Vagina (tissue), 2 donors: ENCODE measurements at regions not wholly inside any gene's neighbourhood (a gene's known extent, or its start where the extent isn't known, plus 50 kb on each side); places are given as distances from the start of the nearest gene placed in this dataset.

Experiments
- DNase-seq, 2 donors: peaks; one replicate each; pipeline ENCODE4 v3.0.0-alpha.2; 2017; ENCODE audit errors: extremely low spot score in 2 of 2
- H3K27ac ChIP-seq: fragments of 200-600 bp; sonication (generic); one replicate; pipeline ENCODE4 v1.5.1; 2019
- H3K27me3 ChIP-seq: fragments of 200-600 bp; sonication (generic); one replicate; pipeline ENCODE4 v1.5.1; 2019
- H3K36me3 ChIP-seq, 2 donors: fragments of 200-600 bp; sonication (generic); one replicate each; pipeline ENCODE4 v1.5.1; 2017 to 2019
- H3K4me1 ChIP-seq: fragments of 200-600 bp; sonication (generic); one replicate; pipeline ENCODE4 v1.5.1; 2019
- H3K4me3 ChIP-seq, 2 donors: fragments of 200-600 bp; sonication (generic); 1 replicate in 1 of 2; 2 replicates in 1 of 2; pipeline ENCODE4 v1.5.1; 2016 to 2019
- H3K9me3 ChIP-seq: fragments of 200-600 bp; sonication (generic); one replicate; pipeline ENCODE4 v1.5.1; 2019
- POLR2A ChIP-seq, 2 donors: fragments of 450-650 bp; IDR thresholded peaks; one replicate each; pipeline ENCODE4 v1.6.1; 2017; ENCODE audit warnings: antibody characterized with exemption in 2 of 2, mild to moderate bottlenecking in 2 of 2, moderate library complexity in 2 of 2
- POLR2AphosphoS5 ChIP-seq, 2 donors: sonication (generic); formaldehyde crosslinking; IDR thresholded peaks; one replicate each; pipeline ENCODE4 v1.9.0; 2017; ENCODE audit warnings: antibody characterized with exemption in 2 of 2, mild to moderate bottlenecking in 2 of 2, low read depth in 1 of 2; ENCODE audit not compliant: insufficient read depth in 1 of 2
- intact Hi-C: fragments of 100-400 bp; cut with DNase I; formaldehyde crosslinking; loops from one replicate; pipeline ENCODE4 v1.15.1; 2023
- TF ChIP-seq, protein P1 (sequence below), 3 experiments: fragments of 450-650 bp in 2 of 3; fragments of 200-600 bp in 1 of 3; sonication (generic) in 1 of 3; IDR thresholded peaks; one replicate each; pipeline ENCODE4 v1.5.1; 2017 to 2019; ENCODE audit warnings: antibody characterized with exemption in 3 of 3, mild to moderate bottlenecking in 2 of 3, moderate library complexity in 2 of 3

DNA sequence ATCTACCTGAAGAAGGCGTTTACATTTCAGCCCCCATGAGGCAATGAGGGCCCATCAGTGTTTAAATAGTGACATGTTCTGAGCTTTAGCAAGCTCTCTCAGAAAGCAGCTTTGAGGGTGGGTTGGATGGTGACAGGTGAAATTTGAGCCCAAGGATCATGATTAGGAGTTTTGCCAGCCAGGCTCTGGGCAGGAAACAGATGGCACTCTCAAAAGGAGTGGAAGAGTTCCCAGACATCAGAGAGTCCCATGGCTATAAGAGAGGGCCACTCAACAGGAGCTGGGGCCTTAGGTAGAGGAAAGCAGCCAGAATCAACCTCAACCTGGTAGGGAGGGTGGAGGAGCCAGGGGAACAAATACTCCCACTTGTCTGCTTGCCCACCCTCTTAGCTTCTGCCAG, 499.8 kb downstream of the MID1IP1 start:
- H3K9me3 ChIP-seq: no peaks in the 10 kb centered on the region
- H3K4me1 ChIP-seq: no peaks in the 10 kb centered on the region
- no peak overlapping the region for H3K4me3 ChIP-seq
- DNase-seq: peak; percentile 28 to 47
- intact Hi-C loops: no loop called here
- no peaks in the 10 kb centered on the region for H3K27me3 ChIP-seq
- no peaks in the 10 kb centered on the region for H3K36me3 ChIP-seq
- TF ChIP-seq, protein P1, sequence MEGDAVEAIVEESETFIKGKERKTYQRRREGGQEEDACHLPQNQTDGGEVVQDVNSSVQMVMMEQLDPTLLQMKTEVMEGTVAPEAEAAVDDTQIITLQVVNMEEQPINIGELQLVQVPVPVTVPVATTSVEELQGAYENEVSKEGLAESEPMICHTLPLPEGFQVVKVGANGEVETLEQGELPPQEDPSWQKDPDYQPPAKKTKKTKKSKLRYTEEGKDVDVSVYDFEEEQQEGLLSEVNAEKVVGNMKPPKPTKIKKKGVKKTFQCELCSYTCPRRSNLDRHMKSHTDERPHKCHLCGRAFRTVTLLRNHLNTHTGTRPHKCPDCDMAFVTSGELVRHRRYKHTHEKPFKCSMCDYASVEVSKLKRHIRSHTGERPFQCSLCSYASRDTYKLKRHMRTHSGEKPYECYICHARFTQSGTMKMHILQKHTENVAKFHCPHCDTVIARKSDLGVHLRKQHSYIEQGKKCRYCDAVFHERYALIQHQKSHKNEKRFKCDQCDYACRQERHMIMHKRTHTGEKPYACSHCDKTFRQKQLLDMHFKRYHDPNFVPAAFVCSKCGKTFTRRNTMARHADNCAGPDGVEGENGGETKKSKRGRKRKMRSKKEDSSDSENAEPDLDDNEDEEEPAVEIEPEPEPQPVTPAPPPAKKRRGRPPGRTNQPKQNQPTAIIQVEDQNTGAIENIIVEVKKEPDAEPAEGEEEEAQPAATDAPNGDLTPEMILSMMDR (IDR thresholded peaks at IDR 0.05): no peak
- TF ChIP-seq POLR2AphosphoS5 (IDR thresholded peaks at IDR 0.05; ENCODE audit: insufficient read depth in 1 of 2, low read depth in 1 of 2) (no peak), POLR2A (IDR thresholded peaks at IDR 0.05) (no peak)
- H3K27ac ChIP-seq: no peak overlapping the region

DNA sequence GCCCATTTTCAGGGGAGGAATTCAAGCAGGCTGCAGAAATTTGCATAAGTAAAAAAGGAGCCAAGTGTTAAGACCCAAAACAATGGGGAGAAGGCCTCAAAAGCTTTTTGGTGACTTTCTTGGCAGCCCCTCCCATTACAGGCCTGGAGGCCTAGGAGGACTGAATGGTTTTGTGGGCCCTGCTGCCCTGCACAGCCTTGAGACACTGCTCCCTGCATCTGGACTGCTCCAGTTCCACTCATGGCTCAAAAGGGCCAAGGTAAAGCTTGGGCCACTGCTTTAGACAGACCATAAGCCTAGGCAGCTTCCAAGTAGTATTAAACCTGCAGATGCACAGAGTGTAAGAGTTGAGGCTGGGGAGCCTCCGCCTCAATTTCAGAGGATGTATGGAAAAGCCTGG, 501.6 kb downstream of the MID1IP1 start:
- intact Hi-C loops: no loop called here
- Histone ChIP-seq H3K27me3 (no peaks in the 10 kb centered on the region), H3K4me3 (no peak overlapping the region), H3K4me1 (no peaks in the 10 kb centered on the region), H3K36me3 (no peaks in the 10 kb centered on the region), H3K27ac (no peak overlapping the region), H3K9me3 (no peaks in the 10 kb centered on the region)
- TF ChIP-seq, protein P1 (IDR thresholded peaks at IDR 0.05): no peak
- no peak for TF ChIP-seq POLR2AphosphoS5 (IDR thresholded peaks at IDR 0.05; ENCODE audit: insufficient read depth in 1 of 2, low read depth in 1 of 2)
- TF ChIP-seq POLR2A (IDR thresholded peaks at IDR 0.05): no peak
- peak; percentile 46 to 60 for DNase-seq

DNA sequence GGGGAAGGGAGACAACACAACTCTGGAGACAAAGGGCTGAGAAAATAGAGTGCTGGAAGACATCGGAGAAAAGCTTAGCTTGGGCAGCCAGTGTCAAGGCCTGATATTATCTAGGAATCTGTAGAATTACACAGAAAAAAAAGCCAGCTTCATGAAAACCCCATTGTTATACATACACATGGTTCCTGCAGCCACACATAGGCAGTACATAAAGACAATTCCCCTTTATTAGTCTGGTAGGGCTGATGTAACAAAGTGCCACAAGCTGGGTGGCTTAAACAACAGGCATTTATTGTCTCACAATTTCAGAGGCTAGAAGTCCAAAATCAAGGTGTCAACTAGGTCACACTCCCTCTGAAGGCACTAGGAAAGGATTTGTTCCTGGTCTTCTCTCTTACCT, 503.5 kb downstream of the MID1IP1 start:
- DNase-seq: peak; percentile 20 to 79
- no peaks in the 10 kb centered on the region for H3K9me3 ChIP-seq
- no peak overlapping the region for H3K27ac ChIP-seq
- intact Hi-C loops: no loop called here
- TF ChIP-seq POLR2AphosphoS5 (IDR thresholded peaks at IDR 0.05; ENCODE audit: insufficient read depth in 1 of 2, low read depth in 1 of 2) (no peak), POLR2A (IDR thresholded peaks at IDR 0.05) (no peak)
- TF ChIP-seq, protein P1 (IDR thresholded peaks at IDR 0.05): no peak
- H3K4me3 ChIP-seq: no peak overlapping the region
- H3K27me3 ChIP-seq: no peaks in the 10 kb centered on the region
- H3K4me1 ChIP-seq: no peaks in the 10 kb centered on the region
- no peaks in the 10 kb centered on the region for H3K36me3 ChIP-seq

DNA sequence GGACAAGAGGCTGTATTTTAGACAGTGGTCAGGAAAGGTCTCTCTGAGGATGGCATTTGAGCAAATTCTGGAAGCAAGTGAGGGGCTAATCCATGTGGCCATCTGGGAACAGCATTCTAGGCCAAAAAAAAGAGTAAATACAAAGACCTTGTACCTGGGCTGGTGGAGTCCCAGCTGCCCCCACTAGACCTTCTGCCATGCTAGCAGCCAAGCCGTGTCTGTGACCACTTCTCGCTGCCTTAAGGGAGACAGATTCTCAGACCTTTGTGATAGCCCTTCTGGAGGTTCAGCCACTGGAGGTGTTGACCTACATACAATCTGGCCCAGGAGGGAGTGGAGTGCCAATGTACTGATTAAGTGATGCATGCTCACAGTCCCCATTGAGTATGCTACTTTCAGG, 506.2 kb downstream of the MID1IP1 start:
- Histone ChIP-seq H3K4me3 (no peak overlapping the region), H3K27me3 (no peaks in the 10 kb centered on the region), H3K4me1 (no peaks in the 10 kb centered on the region), H3K9me3 (no peaks in the 10 kb centered on the region), H3K27ac (no peak overlapping the region), H3K36me3 (no peaks in the 10 kb centered on the region)
- TF ChIP-seq, protein P1 (IDR thresholded peaks at IDR 0.05): no peak
- TF ChIP-seq POLR2AphosphoS5 (IDR thresholded peaks at IDR 0.05; ENCODE audit: insufficient read depth in 1 of 2, low read depth in 1 of 2) (no peak), POLR2A (IDR thresholded peaks at IDR 0.05) (no peak)
- peak in 1 of 2 donors; percentile 58 for DNase-seq
- intact Hi-C loops: no loop called here

DNA sequence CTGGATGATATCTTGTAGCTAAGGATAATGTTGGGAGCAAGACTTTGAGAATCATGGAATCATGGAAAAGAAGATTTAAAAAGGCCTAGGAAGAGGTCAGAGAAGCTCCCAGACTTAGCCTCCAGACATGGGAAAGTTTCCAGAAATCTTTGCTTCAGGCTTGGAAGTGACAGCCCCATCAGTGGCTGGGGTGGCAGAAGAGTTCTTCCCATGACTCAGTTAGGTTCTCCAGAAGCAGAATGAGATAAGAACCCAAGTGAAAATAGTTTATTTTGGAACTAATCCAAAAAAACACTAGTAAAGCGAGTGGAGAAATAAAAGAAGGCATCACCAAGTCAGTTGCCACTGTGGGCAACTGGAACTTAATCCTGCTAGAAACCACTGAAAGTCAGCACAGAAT, 506.9 kb downstream of the MID1IP1 start:
- no peaks in the 10 kb centered on the region for H3K9me3 ChIP-seq
- H3K4me3 ChIP-seq: no peak overlapping the region
- TF ChIP-seq, protein P1 (IDR thresholded peaks at IDR 0.05): no peak
- no peak for TF ChIP-seq POLR2A (IDR thresholded peaks at IDR 0.05)
- no peak for TF ChIP-seq POLR2AphosphoS5 (IDR thresholded peaks at IDR 0.05; ENCODE audit: insufficient read depth in 1 of 2, low read depth in 1 of 2)
- peak; percentile 40 to 46 for DNase-seq
- H3K27ac ChIP-seq: no peak overlapping the region
- no peaks in the 10 kb centered on the region for H3K36me3 ChIP-seq
- no peaks in the 10 kb centered on the region for H3K4me1 ChIP-seq
- intact Hi-C loops: no loop called here
- H3K27me3 ChIP-seq: no peaks in the 10 kb centered on the region
